ENCODE measurements at regions not wholly inside any gene's neighbourhood (a gene's known extent, or its start where the extent isn't known, plus 50 kb on each side); places are given as distances from the start of the nearest gene placed in this dataset.

DNA sequence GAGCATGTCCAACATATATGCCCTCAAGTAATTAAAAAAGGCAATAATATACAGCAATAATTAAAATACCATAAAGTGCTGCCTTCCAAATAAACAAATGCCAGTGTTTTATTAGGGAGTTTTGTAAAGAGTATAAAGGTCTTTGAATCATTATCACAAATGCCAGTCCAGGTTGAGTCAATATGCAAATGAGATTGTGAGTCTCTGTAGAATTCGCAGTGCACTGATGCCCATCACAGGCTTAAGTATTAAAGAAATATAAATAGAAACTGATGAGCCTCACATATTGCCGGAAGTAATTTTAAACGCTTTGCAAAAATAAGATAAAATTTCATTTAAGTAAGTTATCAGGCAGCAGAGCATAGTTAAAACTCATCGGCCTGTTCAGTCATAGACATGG lies 205.0 kb upstream of the TECRL start:
- no peak for DNase-seq (ENCODE audit: low read depth in 4 of 4, low spot score in 3 of 4)

DNA sequence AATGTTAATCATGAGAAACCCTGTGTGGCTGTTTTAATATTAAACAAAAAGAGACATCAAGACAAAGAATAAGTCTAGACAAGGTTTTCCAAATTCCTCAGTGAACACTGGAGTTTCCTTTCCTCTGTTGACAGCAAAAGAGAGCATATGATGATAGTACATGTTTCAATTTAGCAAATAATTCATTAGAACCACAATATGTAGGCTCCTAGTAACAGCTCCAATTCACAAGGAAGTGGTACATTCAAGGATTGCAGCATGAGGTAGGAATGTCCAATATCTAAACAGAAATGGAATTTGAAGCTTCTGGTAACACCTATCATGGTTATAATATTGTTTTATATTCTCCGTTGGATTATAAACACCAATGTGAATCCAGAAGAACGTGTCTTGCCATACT lies 203.8 kb upstream of the TECRL start:
- no peak for DNase-seq (ENCODE audit: low read depth in 4 of 4, low spot score in 3 of 4)

DNA sequence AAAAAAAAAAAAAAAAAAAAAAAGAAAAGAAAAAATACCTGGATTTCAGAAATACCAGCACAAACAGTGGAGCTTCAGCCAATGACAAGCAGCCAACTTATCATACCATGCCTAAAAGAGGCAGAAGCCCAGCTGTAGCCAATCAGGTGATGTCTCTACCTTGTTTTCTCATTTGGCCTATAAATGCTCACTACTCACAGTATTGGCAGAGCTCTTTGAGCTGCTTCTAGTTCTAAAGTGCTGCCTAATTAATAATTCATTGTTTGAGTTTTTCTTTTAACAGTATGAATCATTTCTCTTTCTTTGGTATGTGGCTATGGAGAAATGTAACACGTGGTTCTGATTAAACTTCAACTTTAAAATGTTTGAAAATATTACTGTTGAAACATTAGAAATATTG lies 188.8 kb upstream of the TECRL start:
- no peak for DNase-seq (ENCODE audit: low read depth in 4 of 4, low spot score in 3 of 4)

DNA sequence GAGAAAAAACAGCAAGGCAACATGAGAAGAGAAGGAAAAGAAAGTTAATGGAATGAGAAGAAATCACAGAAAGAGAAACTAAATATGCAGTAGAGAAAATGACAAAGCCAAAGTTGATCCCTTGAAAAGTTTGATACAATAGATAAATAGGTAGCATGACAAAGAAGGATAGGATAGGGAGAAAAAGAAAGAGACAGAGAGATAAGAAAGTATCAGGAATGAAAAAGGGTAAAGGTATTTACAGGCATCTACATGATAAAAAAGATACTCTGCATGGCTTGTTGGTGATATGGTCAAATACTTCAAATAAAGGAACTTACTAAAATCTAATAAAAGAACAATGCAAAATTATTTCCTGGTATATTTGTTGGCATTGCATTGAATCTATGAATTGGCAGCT lies 185.5 kb upstream of the TECRL start:
- no peak for DNase-seq (ENCODE audit: low read depth in 4 of 4, low spot score in 3 of 4)

DNA sequence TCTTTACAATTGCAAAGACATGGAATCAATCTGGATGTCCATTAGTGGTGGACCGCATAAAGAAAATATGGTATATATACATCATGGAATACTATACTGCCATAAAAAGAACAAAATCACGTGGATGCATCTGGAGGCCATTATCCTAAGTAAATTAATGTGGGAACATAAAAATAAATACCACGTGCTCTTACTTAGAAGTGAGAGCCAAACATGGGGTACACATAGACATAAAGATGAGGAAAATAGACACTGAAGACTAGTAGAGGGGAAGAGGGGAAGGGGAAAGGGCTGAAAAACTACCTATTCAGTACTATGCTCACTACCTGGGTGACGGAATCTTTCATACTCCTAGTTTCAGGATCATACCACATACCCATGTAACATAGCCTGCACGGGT lies 179.3 kb upstream of the TECRL start:
- DNase-seq (ENCODE audit: low read depth in 4 of 4, low spot score in 3 of 4): no peak

DNA sequence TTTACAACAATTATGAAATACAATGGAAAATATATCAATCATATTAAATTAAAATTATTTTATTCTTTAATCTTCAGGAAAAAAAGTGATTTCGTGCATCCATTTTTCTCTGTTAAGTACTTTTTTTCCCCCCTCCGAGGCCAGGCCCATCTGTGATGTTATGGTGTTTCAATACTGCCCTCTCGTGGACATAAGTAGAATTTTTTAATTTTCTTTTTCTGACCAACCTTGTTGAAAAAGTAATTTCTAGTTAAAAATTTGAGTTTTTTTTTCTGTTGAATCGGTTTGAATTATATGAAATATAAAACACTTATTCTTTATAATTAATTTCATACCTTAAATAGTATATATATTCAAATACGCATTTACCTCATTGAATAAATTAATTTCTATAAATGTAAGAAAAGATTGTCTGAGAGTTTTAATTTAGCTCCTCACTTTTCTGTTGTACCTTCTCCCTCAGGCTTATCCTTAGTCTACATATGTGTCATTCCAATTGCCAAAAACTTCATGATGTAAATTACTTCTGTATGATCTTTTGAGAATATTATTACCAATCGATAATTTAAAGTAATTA lies 175.8 kb upstream of the TECRL start:
- DNase-seq (ENCODE audit: low read depth in 4 of 4, low spot score in 3 of 4): peak in 3 of 4 donors; percentile 6 to 9 (median 6)

DNA sequence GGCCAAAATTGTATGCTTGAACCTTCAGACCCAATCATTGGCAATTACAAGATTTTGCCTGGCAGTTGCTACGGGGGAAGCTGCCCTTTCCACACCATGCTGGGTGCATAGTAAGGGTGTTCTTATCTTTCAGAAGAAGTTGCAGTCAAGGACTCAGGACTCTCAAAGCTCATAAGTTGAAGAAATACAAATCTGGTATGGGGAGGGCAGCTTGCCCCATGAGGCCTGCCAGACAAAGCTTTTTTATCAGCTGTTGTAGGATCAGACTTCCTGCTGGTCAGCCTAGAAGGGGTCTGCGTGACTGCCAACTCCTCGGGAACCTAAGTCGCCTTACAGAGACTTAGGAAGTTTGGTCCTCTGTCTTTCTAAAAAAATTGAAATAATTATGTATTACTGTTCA lies 174.9 kb upstream of the TECRL start:
- DNase-seq (ENCODE audit: low read depth in 4 of 4, low spot score in 3 of 4): no peak

DNA sequence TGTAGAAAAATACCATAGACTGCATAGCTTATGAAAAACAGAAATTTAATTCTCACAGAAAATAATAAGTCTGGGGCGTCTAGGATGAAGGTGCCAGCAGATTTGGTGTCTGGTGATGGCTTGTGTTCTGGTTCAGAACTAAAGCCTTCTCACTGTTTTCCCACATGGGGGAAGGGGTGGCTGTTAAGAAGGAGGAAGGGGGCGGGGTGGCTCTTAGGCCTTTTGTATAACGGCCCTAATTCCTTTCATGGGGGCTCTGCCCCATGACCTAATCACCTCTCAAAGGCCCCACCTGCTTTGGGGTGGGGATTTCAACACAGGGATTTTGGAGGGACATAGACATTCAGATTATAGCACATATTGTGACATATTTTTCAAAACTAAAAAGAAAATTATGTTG lies 173.2 kb upstream of the TECRL start:
- DNase-seq (ENCODE audit: low read depth in 4 of 4, low spot score in 3 of 4): no peak

DNA sequence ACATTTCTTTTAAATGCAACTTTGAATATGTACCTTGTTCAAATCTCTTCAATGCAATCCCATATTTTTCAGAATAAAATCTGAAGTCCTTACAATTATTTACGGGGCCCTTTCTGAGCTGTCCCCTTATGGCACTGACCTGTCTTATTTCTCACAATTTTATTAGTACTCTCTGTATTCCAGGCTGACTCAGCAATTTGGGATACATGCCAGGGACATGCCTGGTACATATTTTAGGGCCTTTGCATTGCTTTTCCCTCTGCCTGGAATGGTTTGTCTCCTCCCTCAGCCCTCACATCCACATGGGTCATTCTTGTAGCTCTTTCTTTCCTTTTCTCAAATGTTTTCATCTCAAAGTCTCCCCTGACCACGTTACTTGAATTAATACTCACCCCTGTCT lies 172.2 kb upstream of the TECRL start:
- no peak for DNase-seq (ENCODE audit: low read depth in 4 of 4, low spot score in 3 of 4)

DNA sequence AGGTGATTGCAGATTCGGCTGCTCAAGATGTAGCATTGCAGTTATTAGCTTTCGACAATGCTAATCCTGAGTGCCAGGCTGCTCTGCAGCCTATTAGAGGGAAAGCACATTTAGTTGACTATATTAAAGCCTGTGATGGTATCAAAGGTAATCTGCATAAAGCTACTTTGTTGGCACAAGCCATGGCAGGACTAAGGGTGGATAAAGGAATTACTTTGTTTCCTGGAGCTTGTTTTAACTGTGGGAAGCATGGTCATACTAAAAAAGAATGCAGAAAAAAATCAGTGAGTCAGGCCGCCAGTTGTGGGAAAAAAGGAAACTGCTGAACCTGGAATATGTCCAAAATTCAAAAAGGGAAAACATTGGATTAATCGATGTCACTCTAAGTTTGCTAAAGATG lies 154.9 kb upstream of the TECRL start:
- no peak for DNase-seq (ENCODE audit: low read depth in 4 of 4, low spot score in 3 of 4)

DNA sequence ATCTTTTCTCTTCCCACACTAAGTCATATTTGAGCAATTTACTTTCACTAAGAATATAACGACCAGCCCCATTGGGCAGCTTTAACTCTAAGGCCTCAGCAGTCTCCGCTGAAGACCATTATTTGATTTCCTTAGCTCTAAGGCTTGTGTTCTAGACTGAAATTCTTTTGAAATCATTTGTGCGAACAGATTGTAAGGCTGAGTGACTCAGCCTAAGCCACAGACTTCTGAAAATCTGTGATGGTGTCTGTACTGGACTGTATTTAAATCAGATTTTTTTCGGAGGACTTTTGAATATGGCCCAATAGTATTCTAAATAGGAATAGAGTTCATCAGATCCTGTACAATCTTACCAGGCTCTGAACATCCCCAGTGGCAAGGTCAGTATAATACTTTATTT lies 150.3 kb upstream of the TECRL start:
- no peak for DNase-seq (ENCODE audit: low read depth in 4 of 4, low spot score in 3 of 4)

DNA sequence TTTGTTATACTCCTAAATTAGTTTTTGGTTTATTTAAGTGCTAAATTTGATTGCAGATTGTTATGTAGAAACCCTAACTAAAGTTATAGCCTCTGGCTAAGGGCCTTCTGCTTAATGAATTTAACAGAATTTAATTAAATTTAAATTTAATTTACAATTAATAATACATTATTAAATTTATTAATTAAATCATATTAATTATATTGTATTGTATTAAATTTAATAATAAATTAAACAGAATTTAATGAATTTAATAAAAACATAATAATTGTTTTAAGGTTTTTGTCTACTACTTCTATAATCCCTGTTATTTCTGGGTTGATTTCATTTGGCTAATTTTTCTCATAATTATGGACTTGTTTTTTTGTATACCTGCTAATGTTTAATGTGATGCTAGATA lies 141.9 kb upstream of the TECRL start:
- no peak for DNase-seq (ENCODE audit: low read depth in 4 of 4, low spot score in 3 of 4)

DNA sequence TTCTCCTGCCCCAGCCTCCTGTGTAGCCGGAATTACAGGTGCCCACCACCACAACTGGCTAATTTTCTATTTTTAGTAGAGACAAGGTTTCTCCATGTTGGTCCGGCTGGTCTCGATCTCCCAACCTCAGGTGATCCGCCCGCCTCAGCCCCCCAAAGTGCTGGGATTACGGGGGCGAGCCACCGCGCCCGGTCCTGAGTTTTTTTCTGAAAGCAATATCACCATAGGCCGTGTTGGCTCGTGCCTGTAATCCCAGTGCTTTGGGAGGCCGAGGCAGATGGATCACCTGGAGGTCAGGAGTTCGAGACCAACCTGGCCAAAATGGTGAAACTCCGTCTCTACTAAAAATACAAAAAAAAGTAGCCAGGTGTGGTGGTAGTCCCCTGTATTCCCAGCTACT lies 136.3 kb upstream of the TECRL start:
- no peak for DNase-seq (ENCODE audit: low read depth in 4 of 4, low spot score in 3 of 4)

DNA sequence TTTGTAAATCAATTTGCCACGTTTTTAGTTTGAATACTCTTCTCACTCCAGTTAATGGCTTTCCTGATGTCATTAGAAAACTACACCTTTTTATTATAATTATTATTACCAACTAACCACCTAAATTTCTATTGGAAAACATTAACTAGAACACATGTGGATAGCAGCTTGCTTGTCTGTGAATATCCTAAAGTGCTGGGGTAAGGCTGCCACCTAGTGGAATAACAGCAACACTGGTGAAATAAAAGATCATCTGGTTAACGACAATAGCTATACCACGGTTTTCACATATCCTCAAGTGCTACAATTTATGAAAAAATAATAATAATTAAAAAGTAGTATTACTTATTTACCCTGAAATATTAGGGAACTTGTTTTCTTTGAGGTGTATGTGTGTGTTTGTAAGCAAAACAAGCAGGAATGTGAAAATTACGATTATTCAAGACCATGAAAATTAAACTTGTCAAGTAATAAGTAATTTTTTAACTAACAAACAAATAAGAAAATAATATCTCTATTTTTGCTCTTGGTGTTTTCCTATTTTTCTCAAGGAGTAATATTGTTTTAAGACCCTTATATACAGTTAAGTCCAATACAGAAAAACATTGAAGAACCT lies 130.1 kb upstream of the TECRL start:
- peak; percentile 14 to 41 (median 36) for DNase-seq (ENCODE audit: low read depth in 4 of 4, low spot score in 3 of 4)

DNA sequence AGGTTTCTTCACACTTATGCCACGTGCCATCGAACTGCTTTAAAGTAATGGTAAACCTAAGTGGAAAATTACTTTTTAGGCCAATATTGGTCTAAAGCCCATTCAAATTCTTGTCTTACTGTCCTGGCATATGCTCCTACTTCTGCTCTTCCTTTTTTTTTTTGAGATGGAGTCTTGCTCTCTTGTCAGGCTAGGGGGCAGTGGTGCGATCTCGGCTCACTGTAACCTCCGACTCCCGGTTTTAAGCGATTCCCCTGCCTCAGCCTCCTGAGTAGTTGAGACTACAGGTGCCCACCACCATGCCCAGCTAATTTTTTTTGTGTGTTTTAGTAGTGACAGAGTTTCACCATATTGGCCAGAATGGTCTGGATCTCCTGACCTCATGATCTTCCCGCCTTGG lies 129.0 kb upstream of the TECRL start:
- DNase-seq (ENCODE audit: low read depth in 4 of 4, low spot score in 3 of 4): no peak

DNA sequence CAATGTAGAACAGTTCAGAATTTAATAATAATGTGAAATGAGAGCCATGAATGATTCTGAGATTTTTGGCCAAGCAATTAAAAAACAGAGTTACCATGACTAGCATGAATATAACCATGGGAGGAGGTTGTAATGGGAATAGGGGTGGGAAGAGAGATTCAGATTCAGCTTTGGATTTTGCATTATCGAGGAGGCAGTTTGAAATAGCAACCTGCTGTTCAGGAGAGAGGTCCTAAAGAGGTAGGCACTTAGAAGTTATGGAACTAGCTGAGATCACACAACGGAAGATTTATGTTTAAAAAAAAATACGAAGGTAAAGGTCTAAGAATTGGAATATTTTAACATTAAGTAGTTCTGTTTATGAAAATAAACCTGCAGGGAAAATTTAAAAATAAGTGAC lies 124.4 kb upstream of the TECRL start:
- no peak for DNase-seq (ENCODE audit: low read depth in 4 of 4, low spot score in 3 of 4)

DNA sequence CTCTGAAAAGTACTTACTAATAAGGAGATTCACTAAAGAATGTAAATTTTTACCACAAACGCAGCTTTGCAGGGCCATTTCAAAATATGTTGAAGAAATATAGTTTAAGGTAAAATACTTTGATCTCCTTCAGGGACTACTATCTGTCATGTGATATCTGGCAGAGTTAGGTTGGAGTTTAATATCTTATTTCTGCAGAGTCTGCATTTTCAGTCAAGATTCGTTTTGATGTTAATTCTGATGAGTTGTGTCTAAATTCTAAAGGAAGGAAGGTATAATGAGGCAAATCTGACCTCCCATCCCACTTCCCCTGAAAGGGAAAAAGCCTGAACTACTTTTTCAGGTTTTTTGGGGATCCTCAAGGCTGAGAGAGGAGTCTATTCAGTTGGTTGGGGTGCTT lies 123.9 kb upstream of the TECRL start:
- no peak for DNase-seq (ENCODE audit: low read depth in 4 of 4, low spot score in 3 of 4)

DNA sequence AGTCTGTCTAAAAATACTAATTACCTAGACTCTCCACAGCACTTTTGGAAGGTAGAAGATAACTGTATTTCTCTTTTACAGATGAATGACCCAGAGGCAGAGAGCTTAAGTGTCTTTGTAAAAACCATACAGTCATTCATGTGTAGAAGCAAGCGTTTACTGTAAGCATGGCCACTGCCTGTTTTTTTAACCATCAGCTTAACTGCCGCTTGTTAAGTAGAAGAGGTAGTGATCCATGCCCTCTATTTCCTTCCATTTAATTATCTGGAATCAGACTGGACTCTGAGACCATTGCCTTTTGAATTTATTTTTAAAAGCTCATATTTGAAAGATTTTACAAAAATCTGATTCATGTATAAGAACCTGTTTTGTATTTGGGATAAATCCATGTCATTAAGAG lies 111.2 kb upstream of the TECRL start:
- peak in 2 of 4 donors; percentile 14 for DNase-seq (ENCODE audit: low read depth in 4 of 4, low spot score in 3 of 4)

DNA sequence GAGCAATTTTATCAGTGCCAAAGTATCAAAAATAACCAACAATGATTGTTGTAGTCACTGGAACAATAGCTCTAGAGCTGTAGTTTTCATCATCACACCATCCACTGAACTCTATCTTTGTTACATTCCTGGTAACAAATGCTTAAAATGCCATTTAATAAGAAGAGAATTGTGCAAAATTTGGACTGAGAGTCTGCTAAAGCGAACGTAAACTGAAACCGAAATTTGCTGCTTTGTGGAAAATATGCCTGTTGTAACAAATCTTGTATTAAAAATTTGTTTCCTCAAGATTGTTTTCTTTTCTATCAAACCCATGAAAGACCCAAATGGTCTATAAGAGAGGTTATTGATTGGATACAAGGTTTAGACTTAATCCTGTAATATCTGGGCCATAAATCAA lies 109.3 kb upstream of the TECRL start:
- no peak for DNase-seq (ENCODE audit: low read depth in 4 of 4, low spot score in 3 of 4)

DNA sequence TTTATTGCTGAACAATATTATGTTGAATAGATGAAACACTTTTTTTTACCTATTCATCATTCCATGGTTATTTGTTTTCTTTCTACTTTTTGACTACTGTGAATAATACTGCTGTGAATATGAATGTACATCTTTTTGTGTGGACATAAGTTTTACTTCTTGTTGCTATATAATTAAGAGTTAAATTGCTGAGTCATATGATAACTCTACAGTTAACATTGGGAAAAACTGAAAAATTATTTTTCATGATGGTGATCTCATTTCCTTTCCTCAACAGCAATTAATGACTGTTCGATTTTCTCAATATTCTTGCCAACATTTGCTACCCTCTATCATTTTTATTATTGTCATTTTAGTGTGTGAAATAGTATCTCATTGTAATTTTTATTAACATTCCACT lies 106.9 kb upstream of the TECRL start:
- no peak for DNase-seq (ENCODE audit: low read depth in 4 of 4, low spot score in 3 of 4)

DNA sequence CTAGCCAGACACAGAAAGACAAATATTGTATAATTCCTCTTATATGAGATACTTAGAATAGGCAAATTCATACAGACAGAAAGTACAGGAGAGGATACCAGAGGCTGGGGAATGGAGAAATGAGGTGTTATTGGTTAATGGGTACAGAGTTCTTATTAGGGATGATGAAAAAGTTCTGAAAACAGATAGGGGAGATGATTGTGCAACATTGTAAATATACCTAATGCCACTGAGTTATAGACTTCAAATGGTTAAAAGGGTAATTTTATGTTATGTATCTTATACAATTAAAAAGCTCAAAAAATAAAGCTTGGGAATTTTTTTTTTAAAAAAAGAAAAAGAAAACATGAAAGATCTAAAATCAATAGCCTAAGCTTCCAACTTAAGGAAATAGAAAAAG lies 98.8 kb upstream of the TECRL start:
- no peak for DNase-seq (ENCODE audit: low read depth in 4 of 4, low spot score in 3 of 4)

DNA sequence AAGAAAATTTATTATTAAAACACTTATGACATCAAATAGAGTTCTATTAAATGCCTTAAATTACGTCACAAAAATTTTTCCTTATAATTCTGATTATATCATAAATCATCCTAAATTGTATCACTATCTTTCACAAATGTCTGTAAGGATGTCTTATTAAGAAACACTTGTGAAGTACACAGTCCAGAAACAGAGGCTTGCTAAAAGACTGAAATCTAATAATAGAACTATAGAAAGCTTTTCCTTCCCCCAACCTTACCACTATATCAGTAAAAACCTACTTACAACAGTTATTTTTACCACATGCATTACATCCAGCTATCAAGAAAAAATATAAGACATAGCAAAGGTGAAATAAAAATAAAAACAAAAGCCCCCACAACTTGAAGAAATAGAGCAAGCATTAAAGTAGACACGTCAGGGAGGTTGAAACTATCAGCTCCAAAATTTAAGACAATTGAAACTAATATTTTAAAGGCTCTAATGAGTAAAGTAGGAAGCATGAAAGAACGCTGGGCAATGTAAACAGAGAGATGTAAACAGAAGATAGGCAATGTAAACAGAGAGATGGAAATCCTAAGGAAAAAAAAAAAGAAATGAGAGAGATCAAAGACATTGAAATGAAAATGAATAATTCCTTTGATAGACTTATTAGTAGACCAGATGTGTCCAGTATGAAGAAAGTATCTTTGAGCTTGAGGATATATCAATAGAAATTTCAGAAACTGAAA lies 94.9 kb upstream of the TECRL start:
- no peak for DNase-seq (ENCODE audit: low read depth in 4 of 4, low spot score in 3 of 4)

All from left renal pelvis (tissue), 4 donors.